LHCN-M2 (cell line): ENCODE measurements at regions not wholly inside any gene's neighbourhood (a gene's known extent, or its start where the extent isn't known, plus 50 kb on each side); places are given as distances from the start of the nearest gene placed in this dataset.
"Not testable (repeated sequence)": the region's sequence is repeated elsewhere in the genome, so short reads cannot be mapped to it uniquely, and the experiment has no call there.

Source experiments
- DNase-seq: peaks from one replicate; pipeline ENCODE4 v3.0.0-alpha.2; 2012; ENCODE audit warnings: low read depth

GRCh38 chr2:180927030-180927686 lies 53.2 kb upstream of the UBE2E3 start:
- DNase-seq, result no peak

- DNase-seq, result no peak
These were observed 54.7 kb upstream of the UBE2E3 start for GRCh38 chr2:180925700-180926099.

- DNase-seq, result no peak
These were observed 56.3 kb upstream of the UBE2E3 start for GRCh38 chr2:180924063-180924462.

- no peak for DNase-seq
These were observed 69.4 kb upstream of the UBE2E3 start for GRCh38 chr2:180910831-180911665.

GRCh38 chr2:180907731-180908130 lies 72.7 kb upstream of the UBE2E3 start:
- peak; percentile 83 for DNase-seq

GRCh38 chr2:180905461-180905860 lies 74.9 kb upstream of the UBE2E3 start:
- DNase-seq, result peak; percentile 39

GRCh38 chr2:180905002-180905401 lies 75.4 kb upstream of the UBE2E3 start:
- DNase-seq, result peak; percentile 82

GRCh38 chr2:180901331-180901730 lies 79.1 kb upstream of the UBE2E3 start:
- no peak for DNase-seq

GRCh38 chr2:180893752-180894151 lies 86.7 kb upstream of the UBE2E3 start:
- no peak for DNase-seq

GRCh38 chr2:180892091-180892490 lies 88.3 kb upstream of the UBE2E3 start:
- no peak for DNase-seq

GRCh38 chr2:180891360-180891759 lies 89.0 kb upstream of the UBE2E3 start:
- DNase-seq, result no peak

GRCh38 chr2:180890781-180891180 lies 89.6 kb upstream of the UBE2E3 start:
- peak; percentile 17 for DNase-seq

- DNase-seq, result no peak
These were observed 97.4 kb upstream of the UBE2E3 start for GRCh38 chr2:180882959-180883358.

- DNase-seq, result no peak
These were observed 103.9 kb upstream of the UBE2E3 start for GRCh38 chr2:180876506-180876905.

- no peak for DNase-seq
These were observed 107.2 kb upstream of the UBE2E3 start for GRCh38 chr2:180873219-180873618.

GRCh38 chr2:180872781-180873180 lies 107.6 kb upstream of the UBE2E3 start:
- DNase-seq, result not testable (repeated sequence)

- peak; percentile 54 for DNase-seq
These were observed 108.2 kb upstream of the UBE2E3 start for GRCh38 chr2:180872255-180872654.

- DNase-seq, result no peak
These were observed 108.8 kb upstream of the UBE2E3 start for GRCh38 chr2:180871649-180872048.

GRCh38 chr2:180849851-180850250 lies 130.6 kb upstream of the UBE2E3 start:
- DNase-seq, result no peak

GRCh38 chr2:180848393-180848792 lies 132.0 kb upstream of the UBE2E3 start:
- no peak for DNase-seq

GRCh38 chr2:180846756-180847472 lies 133.5 kb upstream of the UBE2E3 start:
- DNase-seq, result no peak

- DNase-seq, result no peak
These were observed 137.9 kb upstream of the UBE2E3 start for GRCh38 chr2:180842461-180842860.
